HL-60 (cell line): ENCODE measurements at regions not wholly inside any gene's neighbourhood (a gene's known extent, or its start where the extent isn't known, plus 50 kb on each side); places are given as distances from the start of the nearest gene placed in this dataset.

Source experiments
- DNase-seq, 2 experiments: peaks; one replicate each; pipeline ENCODE4 v3.0.0-alpha.2; 2010 to 2020; ENCODE audit warnings: low read depth in 1 of 2, low spot score in 1 of 2
- H3K27ac ChIP-seq: fragments of 250-450 bp; sonication (Bioruptor Pico); replicated peaks from 2 replicates; pipeline ENCODE4 v1.5.1; 2020; ENCODE audit warnings: mild to moderate bottlenecking, moderate library complexity
- H3K27me3 ChIP-seq: fragments of 250-450 bp; sonication (Bioruptor Pico); 2 replicates; pipeline ENCODE4 v1.5.1; 2021; ENCODE audit warnings: mild to moderate bottlenecking, moderate library complexity; ENCODE audit not compliant: insufficient read depth, poor library complexity, severe bottlenecking
- H3K4me3 ChIP-seq: replicated peaks from 2 replicates; pipeline ENCODE4 v1.5.1; 2011; ENCODE audit warnings: mild to moderate bottlenecking, control low read depth, low read length; ENCODE audit not compliant: insufficient read depth
- GABPA ChIP-seq: IDR thresholded peaks from 2 replicates; pipeline ENCODE4 v1.6.1; 2012; ENCODE audit warnings: low read depth
- POLR2AphosphoS5 ChIP-seq: IDR thresholded peaks from 2 replicates; pipeline ENCODE4 v1.6.1; 2012; ENCODE audit warnings: low read depth
- SPI1 ChIP-seq: IDR thresholded peaks from 2 replicates; pipeline ENCODE4 v1.6.1; 2012; ENCODE audit warnings: low read depth, mild to moderate bottlenecking, borderline replicate concordance
- TF ChIP-seq, protein P1 (sequence below): IDR thresholded peaks from one replicate; pipeline ENCODE4 v1.5.1; 2011; ENCODE audit warnings: low read length, control low read depth, inconsistent platforms; ENCODE audit not compliant: insufficient read depth
- TF ChIP-seq, protein P2 (sequence below): IDR thresholded peaks from 2 replicates; pipeline ENCODE4 v1.6.1; 2012; ENCODE audit warnings: low read depth; ENCODE audit not compliant: insufficient replicate concordance

DNA sequence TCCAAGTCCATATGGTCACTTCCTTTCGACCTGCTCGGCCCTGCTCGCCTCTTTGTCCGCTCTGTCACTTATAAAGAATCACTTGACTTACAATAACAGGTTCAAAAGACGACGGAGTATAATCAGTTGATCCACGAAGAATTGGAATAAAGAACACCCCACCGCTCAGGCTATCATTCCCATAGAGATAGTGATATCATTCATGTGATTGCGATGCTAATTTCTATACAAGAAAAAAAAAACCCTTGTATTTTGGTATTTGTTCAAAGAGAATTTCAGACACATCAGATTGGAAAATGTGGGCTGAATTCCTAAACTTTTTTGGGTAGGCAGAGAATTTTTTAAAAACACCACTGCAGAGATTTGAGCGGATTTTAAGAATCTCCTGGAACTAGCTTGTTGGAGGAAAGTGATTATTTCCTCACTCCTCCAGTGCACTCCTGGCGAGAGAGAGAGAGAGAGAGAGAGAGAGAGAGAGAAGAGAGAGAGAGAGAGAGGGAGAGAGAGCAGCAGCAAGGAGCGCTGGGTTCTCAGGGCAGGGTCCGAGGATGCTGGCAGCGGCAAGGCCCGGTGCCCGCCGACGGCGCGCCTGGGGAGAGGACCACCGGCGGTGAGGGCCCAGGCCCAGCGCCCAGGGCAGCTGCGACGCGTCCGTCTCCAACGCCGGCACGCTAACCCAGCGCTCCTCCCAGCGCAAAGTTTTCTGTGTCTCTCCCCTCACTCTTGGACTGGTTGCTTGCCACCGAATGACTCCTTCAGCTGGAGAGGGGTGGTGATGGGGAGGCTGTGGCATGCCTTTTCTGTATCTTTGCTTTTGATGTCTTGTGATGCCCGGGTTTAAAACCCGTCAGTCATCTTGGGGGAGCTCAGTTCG is 149.0 kb upstream of the ZNF536 start:
- peaks cover 42% of the 10 kb centered on the region for H3K27me3 ChIP-seq
- no peak overlapping the region for H3K4me3 ChIP-seq
- no peak overlapping the region for H3K27ac ChIP-seq
- no peak for DNase-seq
- TF ChIP-seq GABPA (no peak), SPI1 (no peak), POLR2AphosphoS5 (no peak)
- TF ChIP-seq, protein P1, sequence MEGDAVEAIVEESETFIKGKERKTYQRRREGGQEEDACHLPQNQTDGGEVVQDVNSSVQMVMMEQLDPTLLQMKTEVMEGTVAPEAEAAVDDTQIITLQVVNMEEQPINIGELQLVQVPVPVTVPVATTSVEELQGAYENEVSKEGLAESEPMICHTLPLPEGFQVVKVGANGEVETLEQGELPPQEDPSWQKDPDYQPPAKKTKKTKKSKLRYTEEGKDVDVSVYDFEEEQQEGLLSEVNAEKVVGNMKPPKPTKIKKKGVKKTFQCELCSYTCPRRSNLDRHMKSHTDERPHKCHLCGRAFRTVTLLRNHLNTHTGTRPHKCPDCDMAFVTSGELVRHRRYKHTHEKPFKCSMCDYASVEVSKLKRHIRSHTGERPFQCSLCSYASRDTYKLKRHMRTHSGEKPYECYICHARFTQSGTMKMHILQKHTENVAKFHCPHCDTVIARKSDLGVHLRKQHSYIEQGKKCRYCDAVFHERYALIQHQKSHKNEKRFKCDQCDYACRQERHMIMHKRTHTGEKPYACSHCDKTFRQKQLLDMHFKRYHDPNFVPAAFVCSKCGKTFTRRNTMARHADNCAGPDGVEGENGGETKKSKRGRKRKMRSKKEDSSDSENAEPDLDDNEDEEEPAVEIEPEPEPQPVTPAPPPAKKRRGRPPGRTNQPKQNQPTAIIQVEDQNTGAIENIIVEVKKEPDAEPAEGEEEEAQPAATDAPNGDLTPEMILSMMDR: no peak
- TF ChIP-seq, protein P2, sequence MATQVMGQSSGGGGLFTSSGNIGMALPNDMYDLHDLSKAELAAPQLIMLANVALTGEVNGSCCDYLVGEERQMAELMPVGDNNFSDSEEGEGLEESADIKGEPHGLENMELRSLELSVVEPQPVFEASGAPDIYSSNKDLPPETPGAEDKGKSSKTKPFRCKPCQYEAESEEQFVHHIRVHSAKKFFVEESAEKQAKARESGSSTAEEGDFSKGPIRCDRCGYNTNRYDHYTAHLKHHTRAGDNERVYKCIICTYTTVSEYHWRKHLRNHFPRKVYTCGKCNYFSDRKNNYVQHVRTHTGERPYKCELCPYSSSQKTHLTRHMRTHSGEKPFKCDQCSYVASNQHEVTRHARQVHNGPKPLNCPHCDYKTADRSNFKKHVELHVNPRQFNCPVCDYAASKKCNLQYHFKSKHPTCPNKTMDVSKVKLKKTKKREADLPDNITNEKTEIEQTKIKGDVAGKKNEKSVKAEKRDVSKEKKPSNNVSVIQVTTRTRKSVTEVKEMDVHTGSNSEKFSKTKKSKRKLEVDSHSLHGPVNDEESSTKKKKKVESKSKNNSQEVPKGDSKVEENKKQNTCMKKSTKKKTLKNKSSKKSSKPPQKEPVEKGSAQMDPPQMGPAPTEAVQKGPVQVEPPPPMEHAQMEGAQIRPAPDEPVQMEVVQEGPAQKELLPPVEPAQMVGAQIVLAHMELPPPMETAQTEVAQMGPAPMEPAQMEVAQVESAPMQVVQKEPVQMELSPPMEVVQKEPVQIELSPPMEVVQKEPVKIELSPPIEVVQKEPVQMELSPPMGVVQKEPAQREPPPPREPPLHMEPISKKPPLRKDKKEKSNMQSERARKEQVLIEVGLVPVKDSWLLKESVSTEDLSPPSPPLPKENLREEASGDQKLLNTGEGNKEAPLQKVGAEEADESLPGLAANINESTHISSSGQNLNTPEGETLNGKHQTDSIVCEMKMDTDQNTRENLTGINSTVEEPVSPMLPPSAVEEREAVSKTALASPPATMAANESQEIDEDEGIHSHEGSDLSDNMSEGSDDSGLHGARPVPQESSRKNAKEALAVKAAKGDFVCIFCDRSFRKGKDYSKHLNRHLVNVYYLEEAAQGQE: no peak

DNA sequence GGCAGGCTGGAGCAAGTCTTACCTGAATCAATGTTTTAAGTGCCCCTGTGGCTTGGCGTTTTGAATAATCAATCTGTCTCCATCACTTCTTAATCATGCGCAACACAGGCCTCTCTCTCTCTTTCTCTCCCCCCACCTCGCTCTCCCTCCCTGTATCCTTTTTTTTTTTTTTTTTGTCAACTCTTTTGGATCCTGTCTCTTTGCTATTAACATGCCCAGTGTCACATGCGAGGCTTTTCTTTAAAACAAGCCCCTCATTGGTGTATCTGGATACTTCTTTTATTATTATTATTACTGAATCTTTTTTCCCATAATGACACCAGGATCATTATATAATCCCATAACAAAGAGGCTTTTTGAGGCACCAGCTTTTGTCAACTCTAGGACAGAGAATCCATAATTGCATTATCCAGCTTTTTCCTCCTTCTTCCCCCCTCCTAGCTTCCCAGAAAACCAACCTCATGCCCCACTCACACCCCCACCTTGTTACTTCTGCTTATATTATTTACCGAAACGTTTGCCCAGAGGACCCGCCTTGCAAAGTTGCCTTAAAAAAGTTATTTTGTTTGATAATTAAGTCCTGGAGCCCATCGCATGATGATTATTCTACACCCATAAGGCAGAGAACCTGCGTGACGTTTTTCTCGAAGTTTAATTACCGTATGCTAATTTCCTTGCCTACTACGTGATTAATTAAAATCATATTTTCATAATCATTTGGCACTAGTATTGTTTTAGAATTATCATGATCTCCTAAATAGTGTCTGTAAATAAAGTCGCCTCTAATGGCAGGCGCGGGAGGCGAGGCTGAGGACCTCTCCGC is 148.1 kb upstream of the ZNF536 start:
- H3K27me3 ChIP-seq: peaks cover 47% of the 10 kb centered on the region
- TF ChIP-seq, protein P1: no peak
- TF ChIP-seq, protein P2: no peak
- no peak for TF ChIP-seq SPI1
- no peak for TF ChIP-seq GABPA
- no peak overlapping the region for H3K4me3 ChIP-seq
- DNase-seq: no peak
- H3K27ac ChIP-seq: no peak overlapping the region

DNA sequence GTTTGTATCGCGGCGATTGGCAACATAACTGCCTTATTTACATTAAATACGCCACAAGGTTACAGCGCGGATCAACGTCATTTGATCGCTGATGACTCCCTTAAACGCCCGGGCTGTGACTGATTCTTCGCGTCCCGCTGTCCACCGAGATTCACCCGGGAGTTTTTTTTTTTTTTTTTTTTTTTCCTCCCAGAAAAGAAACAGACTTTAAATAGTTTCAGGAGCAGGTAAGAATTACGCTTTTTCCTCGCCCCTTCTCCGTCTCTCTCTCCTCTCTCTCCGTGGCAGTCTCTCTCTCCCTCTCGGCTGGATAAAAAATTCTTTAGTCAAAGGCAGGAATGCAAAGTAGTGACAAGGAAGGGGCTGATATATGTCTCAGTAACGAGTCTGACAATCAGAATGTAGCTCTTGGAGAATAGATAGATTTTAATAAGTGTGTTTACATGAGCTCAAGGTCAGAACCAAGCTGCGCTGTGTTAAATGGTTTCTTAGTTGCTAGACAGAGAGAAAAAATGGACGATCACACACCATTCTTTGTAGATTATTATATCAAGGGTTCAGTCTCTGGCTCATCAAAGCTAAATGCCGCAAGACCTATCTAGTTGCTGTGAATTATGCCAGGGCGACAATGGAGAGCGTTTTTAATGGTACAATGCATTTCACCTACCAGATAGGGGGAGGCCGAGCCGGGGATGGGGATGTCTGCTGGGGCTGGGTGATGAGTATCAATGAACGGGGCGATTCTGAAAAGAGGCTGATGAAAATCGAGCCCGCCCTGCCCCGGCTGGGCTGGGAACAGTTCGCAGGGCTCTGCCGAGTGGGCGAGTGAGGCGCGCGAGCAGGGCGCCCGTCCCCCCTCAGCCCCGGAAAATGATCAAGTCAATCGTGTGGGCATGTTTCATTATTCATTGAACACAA is 147.2 kb upstream of the ZNF536 start:
- Histone ChIP-seq H3K27me3 (peaks cover 54% of the 10 kb centered on the region), H3K4me3 (no peak overlapping the region), H3K27ac (no peak overlapping the region)
- TF ChIP-seq SPI1 (no peak), GABPA (no peak), POLR2AphosphoS5 (no peak)
- TF ChIP-seq, protein P1: no peak
- TF ChIP-seq, protein P2: no peak
- no peak for DNase-seq
